K562 (cell line): ENCODE measurements at regions not wholly inside any gene's neighbourhood (a gene's known extent, or its start where the extent isn't known, plus 50 kb on each side); places are given as distances from the start of the nearest gene placed in this dataset.

Source experiments
- ATAC-seq: fragments of 200-7000 bp; cut with Tn5 transposase; 3 replicates; pipeline ENCODE4 v1.9.1; 2020; ENCODE audit warnings: moderate library complexity
- BruUV-seq: library from RNA; stranded (reverse); fragments of 400-500 nt; replicated peaks from 2 replicates; lab custom pipeline; 2021; lab: Mats Ljungman, UMichigan
- CTCF ChIA-PET: fragments of 300-600 bp; formaldehyde crosslinking; extraction: SDS; loops from one replicate; lab custom pipeline; 2021; ENCODE audit warnings: low intra/inter-chr PET ratio; lab: Yijun Ruan, JAX
- POLR2A ChIA-PET: fragments of 300-600, 350-650 bp; sonication (Branson Sonifier 250); formaldehyde crosslinking; extraction: SDS; loops from one replicate; lab custom pipeline; 2021; ENCODE audit warnings: antibody characterized with exemption, inconsistent platforms; lab: Yijun Ruan, JAX
- DNase-seq, 4 experiments: peaks; one replicate each; pipeline versions ENCODE4 v3.0.0 to v3.0.0-alpha.2; 2011 to 2018; ENCODE audit warnings: low spot score in 3 of 4, mixed read lengths in 3 of 4; ENCODE audit errors: extremely low read depth in 1 of 4
- FAIRE-seq: peaks from 2 replicates; lab custom pipeline; 2011; peaks lifted over from hg19 to GRCh38; lab: Jason Lieb, UNC
- H2AFZ ChIP-seq: 2 replicates; pipeline ENCODE4 v1.6.0; 2011; ENCODE audit warnings: low read depth, low read length, control low read depth, inconsistent platforms
- H3K27ac ChIP-seq: fragments of 200-600 bp; 3 replicates; pipeline ENCODE4 v1.8.0; 2011; ENCODE audit warnings: low read depth, mild to moderate bottlenecking, control low read depth, inconsistent platforms, low read length, moderate library complexity, mixed read lengths; ENCODE audit errors: extremely low read depth
- H3K27me3 ChIP-seq, 2 experiments: fragments of 300-600 bp in 1 of 2; 2 replicates in 1 of 2; 3 replicates in 1 of 2; pipeline versions ENCODE4 v1.6.0 to v1.8.0; 2011; ENCODE audit warnings: inconsistent platforms in 2 of 2, low read length in 2 of 2, mild to moderate bottlenecking in 1 of 2, mixed read lengths in 1 of 2, moderate library complexity in 1 of 2; ENCODE audit not compliant: control insufficient read depth in 2 of 2, insufficient read depth in 2 of 2
- H3K36me3 ChIP-seq: fragments of 300-600 bp; 3 replicates; pipeline ENCODE4 v1.8.0; 2011; ENCODE audit warnings: mild to moderate bottlenecking, low read length, inconsistent platforms; ENCODE audit not compliant: control insufficient read depth, insufficient read depth
- H3K4me1 ChIP-seq, 2 experiments: fragments of 200-600 bp in 1 of 2; replicated peaks in 1 of 2; 2 replicates in 1 of 2; 3 replicates in 1 of 2; pipeline versions ENCODE4 v1.5.1 to v1.8.0; 2011; ENCODE audit warnings: inconsistent platforms in 2 of 2, low read length in 2 of 2, mild to moderate bottlenecking in 1 of 2, mixed read lengths in 1 of 2, moderate library complexity in 1 of 2; ENCODE audit not compliant: control insufficient read depth in 2 of 2, insufficient read depth in 2 of 2
- H3K4me2 ChIP-seq: 2 replicates; pipeline ENCODE4 v1.6.1; 2011; ENCODE audit warnings: low read length, control low read depth, inconsistent platforms, mixed read lengths; ENCODE audit not compliant: insufficient read depth
- H3K4me3 ChIP-seq: fragments of 200-600 bp; sonication (generic), shearing (Covaris generic); 2 replicates; pipeline ENCODE4 v1.5.1; 2016; ENCODE audit warnings: control low read depth, inconsistent platforms
- H3K79me2 ChIP-seq: fragments of 200-600 bp; 3 replicates; pipeline ENCODE4 v1.8.0; 2011; ENCODE audit warnings: low read length, inconsistent platforms; ENCODE audit not compliant: control insufficient read depth, insufficient read depth
- H3K9ac ChIP-seq, 2 experiments: 2 replicates each; pipeline versions ENCODE4 v1.6.0 to v1.6.1; 2011; ENCODE audit warnings: low read depth in 2 of 2, low read length in 2 of 2, control low read depth in 1 of 2, inconsistent platforms in 1 of 2, mild to moderate bottlenecking in 1 of 2, mixed read lengths in 1 of 2; ENCODE audit not compliant: insufficient read depth in 1 of 2
- H3K9me1 ChIP-seq: one replicate; pipeline ENCODE4 v1.6.0; 2011; ENCODE audit warnings: inconsistent platforms, mild to moderate bottlenecking, low read length, moderate library complexity; ENCODE audit not compliant: control insufficient read depth, insufficient read depth
- H3K9me3 ChIP-seq: replicated peaks from 2 replicates; pipeline ENCODE4 v1.5.1; 2011; ENCODE audit warnings: low read depth, low read length, inconsistent platforms; ENCODE audit not compliant: control insufficient read depth, insufficient read depth
- H4K20me1 ChIP-seq: replicated peaks from 2 replicates; pipeline ENCODE4 v1.6.1; 2011; ENCODE audit warnings: low read length, inconsistent platforms, mixed read lengths; ENCODE audit not compliant: control insufficient read depth, insufficient read depth
- ARNT ChIP-seq, 2 experiments: fragments of 450-650 bp; IDR thresholded peaks; 2 replicates each; pipeline ENCODE4 v1.6.1; 2016; ENCODE audit warnings: mild to moderate bottlenecking in 1 of 2
- CHD2 ChIP-seq: IDR thresholded peaks from 2 replicates; pipeline ENCODE4 v1.6.1; 2011; ENCODE audit warnings: low read depth, low read length
- CSDE1 ChIP-seq, 2 experiments: fragments of 450-650 bp; IDR thresholded peaks; 2 replicates each; pipeline ENCODE4 v1.6.1; 2016; ENCODE audit warnings: mild to moderate bottlenecking in 1 of 2
- ESRRB ChIP-seq: fragments of 250-450 bp; sonication (Bioruptor Pico); IDR thresholded peaks from 2 replicates; pipeline ENCODE4 v1.5.0; 2020; ENCODE audit warnings: mild to moderate bottlenecking, moderate library complexity, borderline replicate concordance
- GABPB1 ChIP-seq: sonication (generic); formaldehyde crosslinking; IDR thresholded peaks from 2 replicates; pipeline ENCODE4 v1.8.0; 2022; ENCODE audit warnings: mild to moderate bottlenecking, missing genetic modification reagents
- HDGF ChIP-seq: fragments of 450-650 bp; IDR thresholded peaks from 2 replicates; pipeline ENCODE4 v1.6.1; 2016
- HMBOX1 ChIP-seq: sonication (generic); IDR thresholded peaks from 2 replicates; pipeline ENCODE4 v1.6.1; 2016
- KLF16 ChIP-seq: IDR thresholded peaks from 2 replicates; pipeline ENCODE4 v1.6.1; 2016; ENCODE audit warnings: antibody characterized with exemption
- MTA1 ChIP-seq: fragments of 450-650 bp; IDR thresholded peaks from 2 replicates; pipeline ENCODE4 v1.6.1; 2017; ENCODE audit warnings: borderline replicate concordance
- MXI1 ChIP-seq: IDR thresholded peaks from 2 replicates; pipeline ENCODE4 v1.6.1; 2011; ENCODE audit warnings: low read depth, mild to moderate bottlenecking, improper control_type of control experiment, low read length
- MYBL2 ChIP-seq, 2 experiments: fragments of 450-650 bp in 1 of 2; sonication (generic) in 1 of 2; formaldehyde crosslinking in 1 of 2; IDR thresholded peaks; 2 replicates each; pipeline versions ENCODE4 v1.6.1 to v1.8.1; 2017 to 2022; ENCODE audit warnings: borderline replicate concordance in 1 of 2, inconsistent platforms in 1 of 2, low read depth in 1 of 2, mild to moderate bottlenecking in 1 of 2, missing genetic modification reagents in 1 of 2, moderate library complexity in 1 of 2
- NEUROD1 ChIP-seq: fragments of 150-350 bp; IDR thresholded peaks from 2 replicates; pipeline ENCODE4 v1.6.1; 2014; ENCODE audit warnings: borderline replicate concordance, low read length, low read depth; ENCODE audit not compliant: partially characterized antibody
- PRMT5 ChIP-seq: sonication (generic); formaldehyde crosslinking; IDR thresholded peaks from 2 replicates; pipeline ENCODE4 v1.5.0; 2020; ENCODE audit warnings: missing genetic modification reagents
- RUNX1 ChIP-seq: sonication (generic); IDR thresholded peaks from 2 replicates; pipeline ENCODE4 v1.6.1; 2016; ENCODE audit warnings: antibody characterized with exemption, low read depth
- SNRNP70 ChIP-seq: fragments of 200-400 bp; formaldehyde crosslinking; optimal IDR thresholded peaks from 2 replicates; pipeline ENCODE3; 2017; ENCODE audit warnings: low read depth, low read length
- TAL1 ChIP-seq: fragments of 450-650 bp; IDR thresholded peaks from 2 replicates; pipeline ENCODE4 v1.6.1; 2016; ENCODE audit warnings: mild to moderate bottlenecking
- ZBTB17 ChIP-seq: fragments of 450-650 bp; formaldehyde crosslinking; IDR thresholded peaks from 2 replicates; pipeline ENCODE4 v1.4.0; 2020; ENCODE audit warnings: mild to moderate bottlenecking
- ZBTB8A ChIP-seq: fragments of 450-650 bp; IDR thresholded peaks from 2 replicates; pipeline ENCODE4 v1.6.1; 2018; ENCODE audit warnings: mild to moderate bottlenecking, moderate library complexity; ENCODE audit not compliant: partially characterized antibody
- ZNF175 ChIP-seq: fragments of 200-800 bp; sonication (Bioruptor generic); IDR thresholded peaks from 2 replicates; pipeline ENCODE4 v1.6.1; 2016; ENCODE audit warnings: low read depth, mild to moderate bottlenecking, missing genetic modification characterization, missing compliant biosample characterization
- ZNF224 ChIP-seq: sonication (generic); formaldehyde crosslinking; IDR thresholded peaks from 2 replicates; pipeline ENCODE4 v1.8.0; 2022; ENCODE audit warnings: mild to moderate bottlenecking, missing genetic modification reagents
- ZNF280A ChIP-seq: fragments of 450-650 bp; IDR thresholded peaks from 2 replicates; pipeline ENCODE4 v1.6.1; 2018; ENCODE audit warnings: mild to moderate bottlenecking, low read depth; ENCODE audit not compliant: partially characterized antibody
- ZNF282 ChIP-seq: sonication (generic); formaldehyde crosslinking; IDR thresholded peaks from 2 replicates; pipeline ENCODE4 v1.8.1; 2023; ENCODE audit warnings: missing genetic modification reagents
- ZNF408 ChIP-seq: fragments of 250-450 bp; sonication (Bioruptor Pico); IDR thresholded peaks from 2 replicates; pipeline ENCODE4 v1.4.0; 2020; ENCODE audit warnings: low read depth, mild to moderate bottlenecking, moderate library complexity
- ZNF586 ChIP-seq: fragments of 450-650 bp; formaldehyde crosslinking; conservative IDR thresholded peaks from 2 replicates; pipeline ENCODE4 v1.4.0; 2020; ENCODE audit warnings: mild to moderate bottlenecking, moderate library complexity
- WGBS: fragments of 100-300 bp; shearing (Covaris generic); methylation state at CpG from one replicate; pipeline ENCODE4 v1.1.6; 2016; ENCODE audit warnings: low coverage, mixed read lengths; ENCODE audit not compliant: insufficient coverage; ENCODE audit errors: missing lambda C conversion rate; 5-methylcytosine and 5-hydroxymethylcytosine counted together
- in situ Hi-C: fragments of 300-500 bp; cut with MboI; formaldehyde crosslinking; loops from 4 replicates; pipeline ENCODE4 v1.15.0; 2018; ENCODE audit warnings: inconsistent platforms, mixed read lengths
- intact Hi-C: fragments of 100-400 bp; cut with micrococcal nuclease; formaldehyde crosslinking; loops from 2 replicates; pipeline ENCODE4 v1.14.2; 2022

- no peak for TF ChIP-seq ARNT (IDR thresholded peaks at IDR 0.05)
- no peak for TF ChIP-seq PRMT5 (CRISPR knock-in tag)
- TF ChIP-seq NEUROD1 = no peak
- no peak for TF ChIP-seq SNRNP70
- TF ChIP-seq TAL1 = no peak
- no peak for TF ChIP-seq ZNF586 (CRISPR knock-in tag)
- no peak for TF ChIP-seq MTA1
- no peak for TF ChIP-seq GABPB1
- no peak for TF ChIP-seq ZBTB17
These were observed 441.0 kb upstream of the NFE2L3 start (continued) for GRCh38 chr7:25710959-25711358.

- in situ Hi-C loops (no loop called here), intact Hi-C loops (no loop called here)
- no peak for ATAC-seq
- BruUV-seq = no TSS peak
- no peaks in the 10 kb centered on the region for H4K20me1 ChIP-seq
- no peak overlapping the region for H2AFZ ChIP-seq
- H3K27ac ChIP-seq = no peak overlapping the region
- POLR2A ChIA-PET = interaction anchor here (1.3 kb wide), 1 partner anchor 15 kb away, joined by 3 read pairs; no protein-coding TSS in a partner anchor
- TF ChIP-seq MYBL2 (IDR thresholded peaks at IDR 0.05; ENCODE audit: low read depth) (no peak), MYBL2 (CRISPR knock-in tag; IDR thresholded peaks at IDR 0.05; ENCODE audit: borderline replicate concordance) (no peak), ZBTB8A (no peak), ESRRB (no peak), HDGF (no peak), ZNF408 (CRISPR knock-in tag) (no peak), ZNF224 (CRISPR knock-in tag) (no peak), ZNF280A (no peak), KLF16 (no peak), ZNF282 (CRISPR knock-in tag) (no peak), MXI1 (no peak), HMBOX1 (no peak), RUNX1 (no peak), CSDE1 (IDR thresholded peaks at IDR 0.05) (no peak), CHD2 (no peak), ZNF175 (no peak)
- H3K9me1 ChIP-seq = no peaks in the 10 kb centered on the region
- H3K79me2 ChIP-seq = no peaks in the 10 kb centered on the region
- no peak for FAIRE-seq
- CTCF ChIA-PET = no interaction called here
- no peak overlapping the region for H3K9ac ChIP-seq
- peaks cover 0 to 13% of the 10 kb centered on the region in 2 experiments; a peak in 3 of 5 replicates for H3K27me3 ChIP-seq
- no peak for DNase-seq
- H3K36me3 ChIP-seq = no peaks in the 10 kb centered on the region
- 0% methylated on average over 1 of the region's 1 CpG for WGBS
- no peaks in the 10 kb centered on the region for H3K9me3 ChIP-seq
- H3K4me3 ChIP-seq = no peak overlapping the region
- no peaks in the 10 kb centered on the region for H3K4me1 ChIP-seq
- no peak overlapping the region for H3K4me2 ChIP-seq
These were observed 440.1 kb upstream of the NFE2L3 start for GRCh38 chr7:25711940-25712339.
